ENCODE measurements at regions not wholly inside any gene's neighbourhood (a gene's known extent, or its start where the extent isn't known, plus 50 kb on each side); places are given as distances from the start of the nearest gene placed in this dataset.
"Not testable (repeated sequence)": the region's sequence is repeated elsewhere in the genome, so short reads cannot be mapped to it uniquely, and the experiment has no call there.

GRCh38 chr2:234161932-234162331, 111.4 kb downstream of the SPP2 start:
- no peak for DNase-seq (ENCODE audit: low read depth, low spot score)

- no peak for DNase-seq (ENCODE audit: low read depth, low spot score)
These were observed 108.3 kb downstream of the SPP2 start for GRCh38 chr2:234158812-234159211.

GRCh38 chr2:234157817-234158588, 107.5 kb downstream of the SPP2 start:
- DNase-seq (ENCODE audit: low read depth, low spot score), result no peak

GRCh38 chr2:234156326-234156725, 105.8 kb downstream of the SPP2 start:
- DNase-seq (ENCODE audit: low read depth, low spot score), result no peak

- not testable (repeated sequence) for DNase-seq (ENCODE audit: low read depth, low spot score)
These were observed 102.3 kb downstream of the SPP2 start for GRCh38 chr2:234152835-234153234.

GRCh38 chr2:234147335-234147861, 96.9 kb downstream of the SPP2 start:
- DNase-seq (ENCODE audit: low read depth, low spot score), result no peak

- DNase-seq (ENCODE audit: low read depth, low spot score), result no peak
These were observed 95.8 kb downstream of the SPP2 start for GRCh38 chr2:234146087-234146826.

GRCh38 chr2:234145511-234145910, 95.0 kb downstream of the SPP2 start:
- DNase-seq (ENCODE audit: low read depth, low spot score), result no peak

GRCh38 chr2:234145057-234145456, 94.6 kb downstream of the SPP2 start:
- DNase-seq (ENCODE audit: low read depth, low spot score), result no peak

GRCh38 chr2:234143896-234144295, 93.4 kb downstream of the SPP2 start:
- DNase-seq (ENCODE audit: low read depth, low spot score), result no peak

- DNase-seq (ENCODE audit: low read depth, low spot score), result no peak
These were observed 92.0 kb downstream of the SPP2 start for GRCh38 chr2:234142530-234142929.

- DNase-seq (ENCODE audit: low read depth, low spot score), result no peak
These were observed 89.3 kb downstream of the SPP2 start for GRCh38 chr2:234139755-234140154.

- DNase-seq (ENCODE audit: low read depth, low spot score), result no peak
These were observed 88.3 kb downstream of the SPP2 start for GRCh38 chr2:234138836-234139235.

- no peak for DNase-seq (ENCODE audit: low read depth, low spot score)
These were observed 87.0 kb downstream of the SPP2 start for GRCh38 chr2:234137400-234138014.

- DNase-seq (ENCODE audit: low read depth, low spot score), result no peak
These were observed 86.0 kb downstream of the SPP2 start for GRCh38 chr2:234136461-234136860.

- no peak for DNase-seq (ENCODE audit: low read depth, low spot score)
These were observed 85.3 kb downstream of the SPP2 start for GRCh38 chr2:234135750-234136221.

GRCh38 chr2:234134496-234134895, 84.0 kb downstream of the SPP2 start:
- no peak for DNase-seq (ENCODE audit: low read depth, low spot score)

GRCh38 chr2:234133004-234133403, 82.5 kb downstream of the SPP2 start:
- DNase-seq (ENCODE audit: low read depth, low spot score), result no peak

GRCh38 chr2:234130777-234131181, 80.3 kb downstream of the SPP2 start:
- DNase-seq (ENCODE audit: low read depth, low spot score), result no peak

GRCh38 chr2:234128606-234129005, 78.1 kb downstream of the SPP2 start:
- no peak for DNase-seq (ENCODE audit: low read depth, low spot score)
